Kidney tubule cell (primary cell): ENCODE measurements at regions not wholly inside any gene's neighbourhood (a gene's known extent, or its start where the extent isn't known, plus 50 kb on each side); places are given as distances from the start of the nearest gene placed in this dataset.
"Not testable (repeated sequence)": the region's sequence is repeated elsewhere in the genome, so short reads cannot be mapped to it uniquely, and the experiment has no call there.

Experiments used
- DNase-seq: peaks from one replicate; pipeline ENCODE4 v3.0.0-alpha.2; 2018; ENCODE audit warnings: low spot score

DNA sequence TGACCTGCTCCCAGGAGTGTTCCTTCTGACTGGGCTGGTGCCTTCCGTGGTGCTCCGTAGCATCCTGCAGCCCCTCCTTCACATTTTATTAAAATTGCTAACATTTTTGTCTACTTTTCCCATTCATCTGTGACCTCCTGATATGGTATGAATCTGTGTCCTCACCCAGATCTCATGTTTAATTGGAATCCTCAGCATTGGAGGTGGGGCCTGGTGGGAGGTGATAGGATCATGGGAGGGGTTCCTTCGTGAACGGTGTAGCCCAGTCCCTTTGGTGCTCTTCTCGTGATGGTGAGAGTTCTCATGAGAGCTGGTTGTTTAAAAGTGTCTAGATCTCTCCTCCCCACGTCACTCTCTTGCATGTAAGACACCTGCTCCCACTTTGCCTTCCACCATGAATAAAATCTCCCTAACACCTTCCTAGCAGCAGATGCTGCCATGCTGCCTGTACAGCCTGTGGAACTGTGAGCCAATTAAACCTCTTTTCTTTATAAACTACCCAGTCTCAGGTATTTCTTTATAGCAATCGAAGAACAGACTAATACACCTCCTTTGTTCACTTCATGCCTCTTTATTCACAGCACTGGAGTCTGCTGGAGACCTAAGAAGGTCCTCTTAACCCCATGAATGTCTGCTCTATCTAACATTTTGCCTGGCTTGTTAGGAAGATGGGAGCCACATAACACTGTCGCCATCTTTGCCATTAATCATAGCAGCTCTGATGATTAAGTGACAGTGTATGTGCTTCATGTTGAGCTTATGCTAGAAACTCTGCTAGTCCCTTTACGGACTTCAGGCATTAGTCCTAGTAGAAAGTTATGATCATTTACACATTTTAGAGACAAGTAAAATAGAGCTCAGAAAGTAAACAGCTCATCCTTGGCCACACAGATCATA lies 377.7 kb upstream of the MAF start:
- no peak for DNase-seq

DNA sequence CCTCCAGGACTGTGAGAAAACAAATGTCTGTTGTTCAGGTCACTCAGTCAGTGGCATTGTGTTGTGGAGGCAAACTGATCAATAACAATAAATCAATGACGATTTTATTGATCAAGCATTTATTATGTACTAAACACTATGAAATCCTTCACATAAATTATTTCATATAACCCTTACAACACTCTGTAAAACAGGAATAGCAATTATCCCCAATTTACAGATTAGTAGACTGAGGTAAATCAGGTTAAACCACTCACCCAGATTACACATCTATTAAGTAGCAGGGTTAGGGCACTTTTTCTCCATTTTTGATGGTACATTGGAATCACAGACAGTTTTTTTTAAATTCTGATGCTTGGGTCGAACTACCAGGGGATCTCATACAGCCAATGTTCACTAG lies 372.8 kb upstream of the MAF start:
- DNase-seq = no peak

DNA sequence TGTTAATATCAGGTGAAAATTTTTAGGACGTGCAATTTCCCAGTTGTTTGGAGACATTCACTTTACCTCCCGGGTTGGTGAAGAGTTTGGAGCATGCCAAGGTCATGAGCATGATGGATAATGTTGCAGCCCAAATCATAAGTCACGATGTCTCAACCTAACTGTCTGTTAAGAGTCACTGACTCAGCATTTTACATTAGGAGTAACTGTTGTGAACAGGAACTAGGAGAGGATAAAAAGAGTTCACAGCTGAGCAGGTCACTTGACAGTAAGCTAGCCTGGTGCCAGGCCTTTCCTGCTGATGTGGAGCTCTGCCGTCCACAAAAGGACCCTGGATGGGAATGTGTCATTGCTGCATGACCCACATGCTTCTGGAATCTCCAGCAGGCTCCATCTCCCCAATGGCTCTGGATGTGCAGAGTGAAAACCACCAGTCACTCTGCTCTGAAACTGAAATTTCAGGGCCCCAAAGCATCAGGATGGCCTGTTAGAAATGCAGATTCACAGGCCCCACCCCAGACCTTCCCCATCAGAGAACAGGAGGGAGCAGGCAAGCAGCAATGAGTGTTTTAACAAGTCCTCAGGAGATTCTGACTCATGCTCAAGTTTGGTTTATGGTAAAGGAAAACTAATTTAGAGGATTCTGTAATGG lies 371.6 kb upstream of the MAF start:
- peak; percentile 57 for DNase-seq

DNA sequence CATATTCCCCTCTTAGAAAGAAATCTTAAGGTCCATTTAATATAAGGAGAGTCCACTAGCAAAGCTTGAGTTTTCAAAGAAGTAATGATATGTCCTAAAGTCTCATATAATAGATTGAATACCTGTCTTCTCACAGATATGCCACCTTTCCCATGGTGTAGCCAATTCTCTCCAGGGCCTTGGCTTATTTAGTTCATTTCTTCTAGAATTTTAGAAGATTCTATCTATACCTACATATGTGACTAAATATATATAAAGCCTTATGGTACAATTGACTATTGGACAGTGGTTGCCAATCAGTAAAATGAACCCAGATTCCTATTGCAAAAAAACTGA lies 370.7 kb upstream of the MAF start:
- DNase-seq = no peak

DNA sequence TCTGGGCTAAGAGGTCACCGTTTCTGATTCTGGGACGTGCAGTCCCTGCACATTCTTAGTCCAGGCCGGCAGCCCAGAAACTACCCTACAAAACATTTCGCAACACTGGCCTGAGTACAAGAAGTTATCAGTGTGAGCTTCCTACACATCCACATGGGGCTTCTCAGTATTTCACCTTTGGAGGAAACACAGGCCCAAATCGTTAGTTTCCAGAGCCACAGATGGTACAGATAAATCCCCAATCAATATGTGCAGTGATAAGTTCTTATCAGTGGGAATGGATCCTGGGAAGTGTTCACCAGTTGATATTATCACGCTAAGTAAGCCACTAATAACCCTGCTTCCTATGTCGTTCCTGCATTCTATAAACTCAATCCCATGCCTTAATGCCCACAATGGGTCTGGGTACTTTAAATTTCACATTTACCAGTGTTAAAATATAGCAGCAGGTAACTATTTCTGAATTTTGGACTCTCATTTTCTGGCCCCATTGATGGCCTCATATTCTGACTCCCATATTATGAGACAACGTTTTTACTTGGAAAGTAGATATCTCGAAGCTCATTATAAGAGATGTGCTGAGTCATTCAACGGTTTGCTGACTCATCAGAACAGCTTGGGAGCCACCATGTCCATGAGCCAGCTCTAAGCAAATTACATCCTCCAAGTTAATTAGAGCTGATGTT lies 370.2 kb upstream of the MAF start:
- peak; percentile 3 for DNase-seq

DNA sequence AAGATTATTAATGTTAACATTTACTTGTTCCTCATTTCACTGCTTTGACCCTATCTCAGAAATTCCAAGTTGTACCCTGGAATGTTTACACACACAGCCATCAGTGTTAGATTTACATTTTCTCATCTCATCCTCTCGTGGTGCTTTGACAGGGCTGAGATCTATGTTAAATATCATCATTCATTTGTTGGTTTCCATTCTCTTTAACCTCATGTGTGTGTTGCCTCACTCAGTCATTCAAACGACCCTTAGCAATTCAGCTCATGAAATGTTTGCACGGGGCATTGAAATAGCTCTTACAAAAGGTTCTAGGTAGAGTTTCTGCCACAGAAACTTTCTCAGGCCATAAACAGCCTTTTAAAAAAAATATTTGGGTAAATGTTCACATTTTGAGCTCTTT lies 369.6 kb upstream of the MAF start:
- DNase-seq = no peak

DNA sequence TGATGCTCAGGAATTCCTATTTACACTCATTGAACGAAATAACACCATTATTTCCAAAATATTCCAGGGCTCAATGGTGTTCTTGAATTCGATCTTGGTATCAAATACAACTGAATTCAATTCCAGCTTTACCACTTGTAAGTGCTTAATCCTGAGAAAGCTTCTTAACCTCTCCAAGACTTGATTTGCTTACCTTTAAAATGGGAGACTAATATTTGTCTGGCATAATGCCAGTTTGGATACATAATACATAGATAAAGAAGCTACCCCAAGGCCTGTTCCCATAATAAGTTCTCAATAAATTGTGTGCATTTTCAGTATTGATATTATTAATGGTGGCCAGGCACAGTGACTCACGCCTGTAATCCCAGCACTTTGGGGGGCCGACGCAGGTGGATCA lies 368.9 kb upstream of the MAF start:
- no peak for DNase-seq

DNA sequence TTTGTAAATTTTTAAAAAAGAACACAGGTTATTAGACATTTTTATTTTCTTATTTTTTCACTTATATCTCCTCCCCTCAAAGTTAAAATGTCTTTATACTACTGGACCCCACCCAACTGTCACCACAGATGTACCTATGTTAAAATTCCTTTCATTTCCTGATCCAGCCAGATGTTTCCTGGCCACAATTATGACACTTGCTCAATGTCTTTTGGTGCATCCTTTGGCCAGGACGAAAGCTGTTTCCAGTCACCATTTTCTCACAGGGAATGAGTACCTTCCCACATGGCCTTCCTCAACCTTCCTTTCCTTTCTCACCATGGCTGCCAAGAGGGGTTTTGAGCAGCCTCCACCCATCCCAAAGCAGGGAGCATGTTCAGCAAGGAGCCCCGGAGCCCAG lies 365.7 kb upstream of the MAF start:
- no peak for DNase-seq

DNA sequence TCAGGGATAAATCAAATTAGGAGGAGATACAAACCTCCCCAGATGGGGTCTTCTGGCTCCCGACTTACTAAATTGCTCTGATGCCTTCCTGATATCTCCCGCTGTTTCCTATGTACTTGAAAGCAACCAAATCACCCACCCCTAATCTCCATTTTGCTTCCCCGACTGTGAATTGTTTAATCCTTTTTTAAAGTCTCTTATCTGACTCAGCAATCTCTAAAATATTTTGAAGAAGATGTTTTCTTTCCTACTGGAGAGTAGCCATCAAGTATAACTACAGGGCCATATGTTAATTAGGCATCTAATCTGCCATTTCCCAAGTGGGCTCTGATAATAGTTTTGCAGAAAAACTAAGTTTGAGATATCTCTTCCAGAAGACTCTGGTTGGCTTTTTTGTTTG lies 365.2 kb upstream of the MAF start:
- no peak for DNase-seq

DNA sequence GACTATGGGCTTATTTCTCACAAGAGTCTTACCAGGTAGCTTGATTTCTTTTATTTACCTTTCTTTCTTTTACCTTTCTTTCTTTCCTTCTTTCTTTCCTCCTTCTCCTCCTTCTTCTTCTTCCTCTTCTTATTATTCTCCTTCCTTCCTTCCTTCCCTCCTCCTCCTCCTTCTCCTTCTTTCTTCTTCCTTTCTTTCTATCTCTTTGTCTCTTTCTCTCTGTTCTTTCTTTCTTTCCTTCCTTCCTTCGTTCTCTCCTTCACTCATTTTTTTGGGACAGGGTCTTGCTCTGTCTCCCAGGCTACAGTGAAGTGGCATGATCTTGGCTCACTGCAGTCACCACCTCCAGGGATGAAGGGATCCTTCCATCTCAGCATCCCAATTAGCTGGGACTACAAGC lies 363.6 kb upstream of the MAF start:
- DNase-seq = no peak

DNA sequence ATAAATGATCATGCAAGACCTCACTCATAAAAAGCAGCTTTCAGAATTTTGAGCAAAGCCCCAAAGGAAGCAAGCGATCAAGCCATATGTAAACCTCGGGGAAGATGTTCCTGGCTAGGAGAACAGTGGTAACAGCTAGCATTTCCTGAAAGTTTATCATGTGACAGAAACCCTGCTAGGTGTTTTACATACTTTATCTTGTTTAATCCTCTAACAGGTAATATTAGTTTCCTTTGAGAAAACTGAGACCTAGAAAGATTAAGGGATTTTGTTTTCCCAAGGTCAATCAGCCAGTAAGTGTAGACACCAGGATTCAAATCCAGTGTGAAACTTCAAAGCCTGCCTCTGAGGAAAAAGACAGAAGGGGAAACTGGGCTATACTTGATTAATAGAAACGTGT lies 362.4 kb upstream of the MAF start:
- DNase-seq = no peak

DNA sequence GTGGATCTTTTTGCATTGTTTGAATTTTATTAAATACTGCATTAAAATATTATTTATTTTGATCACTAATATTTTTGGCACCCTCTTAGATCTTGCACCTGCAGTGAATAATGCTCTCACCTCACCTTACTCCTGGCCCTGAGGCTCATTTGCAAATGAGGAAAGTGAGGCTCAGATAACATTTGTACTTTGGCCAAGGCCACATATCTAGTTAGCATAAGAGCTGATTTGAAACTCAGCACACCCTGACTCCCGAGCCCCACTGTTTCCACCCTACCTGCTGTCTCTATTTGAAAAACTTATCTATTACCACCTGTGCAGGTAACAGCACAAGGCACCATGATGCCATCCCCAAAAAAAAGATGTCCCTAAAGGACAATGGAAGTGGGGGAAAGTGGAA lies 358.7 kb upstream of the MAF start:
- DNase-seq = no peak

DNA sequence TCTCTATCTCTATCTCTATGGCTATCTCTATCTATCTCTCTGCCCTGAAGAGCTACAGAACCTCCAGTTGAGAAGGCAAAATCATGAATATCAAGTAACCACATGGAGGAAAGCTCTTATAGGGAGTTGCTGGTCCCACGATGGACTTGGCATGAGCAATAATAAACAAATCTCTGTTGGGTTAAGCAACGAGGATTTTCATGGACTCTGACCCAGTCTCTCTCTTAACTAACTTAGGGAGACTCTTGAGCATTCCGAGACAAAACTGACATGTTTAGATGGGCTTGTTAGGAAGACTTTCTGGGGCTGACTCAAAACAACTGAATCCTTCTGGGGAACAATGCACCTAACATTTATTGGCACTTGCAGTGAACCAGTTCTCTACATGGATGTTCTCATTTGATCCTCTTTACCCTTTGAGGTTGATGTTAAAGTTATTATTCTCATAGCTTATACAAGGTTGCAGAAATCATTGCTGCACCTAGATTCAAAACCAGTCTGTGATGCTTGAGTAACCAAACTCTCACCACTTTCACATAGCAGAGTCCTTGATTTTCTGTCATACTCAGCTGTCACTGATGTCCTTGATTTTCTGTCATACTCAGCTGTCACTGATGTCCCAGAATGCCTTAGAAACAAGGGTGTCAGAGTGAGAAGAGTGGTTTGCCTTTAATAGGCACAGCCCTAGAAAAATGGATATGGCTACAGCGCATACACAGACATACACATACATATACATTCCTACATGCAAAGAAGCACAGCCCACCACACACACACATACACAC lies 354.6 kb upstream of the MAF start:
- no peak for DNase-seq

DNA sequence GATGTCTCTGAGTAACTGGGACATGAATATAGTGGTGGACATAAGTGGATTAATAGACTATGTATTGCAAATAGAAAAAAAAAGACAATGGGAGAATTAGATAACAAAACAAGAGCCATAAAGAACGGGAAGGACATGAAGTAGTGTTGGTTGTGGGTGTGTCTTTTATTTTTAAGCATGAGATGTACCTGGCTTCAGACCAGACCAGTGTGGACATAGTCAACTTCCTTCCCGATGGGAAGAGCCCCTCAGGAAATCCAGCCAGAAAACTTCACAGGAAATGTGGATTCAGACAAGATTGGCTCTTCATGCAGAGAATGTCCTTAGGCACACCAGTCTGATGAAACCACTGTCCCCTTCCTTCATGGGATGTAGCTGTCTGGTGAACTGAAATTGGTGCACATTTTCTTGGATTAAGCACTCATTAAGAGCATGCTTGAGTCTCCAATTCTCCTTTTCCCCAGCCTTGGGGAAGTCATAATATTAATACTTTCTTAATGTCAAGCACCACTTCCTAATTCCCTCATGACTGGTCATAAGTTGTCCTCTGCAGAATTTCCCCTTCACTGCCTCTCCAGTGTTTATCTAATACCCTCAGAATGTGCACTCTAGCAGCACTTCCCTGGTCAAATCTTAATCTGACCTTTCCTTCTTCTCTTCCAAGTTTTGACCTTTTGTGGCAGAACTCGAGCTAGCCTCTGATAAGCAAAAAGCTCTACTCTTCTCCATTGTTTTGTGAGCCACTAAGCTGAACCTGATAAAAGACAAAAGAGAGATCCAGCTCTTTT lies 350.6 kb upstream of the MAF start:
- peak; percentile 67 for DNase-seq

DNA sequence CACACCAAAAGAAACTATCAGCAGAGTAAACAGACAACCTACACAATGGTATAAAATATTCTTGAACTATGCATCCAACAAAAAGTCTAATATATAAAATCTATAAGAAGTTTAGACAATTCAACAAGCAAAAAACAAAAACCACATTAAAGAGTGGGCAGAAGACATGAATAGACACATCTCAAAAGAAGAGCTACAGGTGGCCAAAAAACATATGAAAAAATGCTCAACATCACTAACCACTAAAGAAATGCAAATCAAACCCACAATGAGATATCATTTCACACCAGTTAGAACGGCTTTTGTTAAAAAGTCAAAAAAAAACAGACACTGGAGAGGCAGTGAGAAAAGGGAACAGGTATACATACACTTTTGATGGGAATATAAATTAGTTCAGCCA lies 348.9 kb upstream of the MAF start:
- DNase-seq = no peak

DNA sequence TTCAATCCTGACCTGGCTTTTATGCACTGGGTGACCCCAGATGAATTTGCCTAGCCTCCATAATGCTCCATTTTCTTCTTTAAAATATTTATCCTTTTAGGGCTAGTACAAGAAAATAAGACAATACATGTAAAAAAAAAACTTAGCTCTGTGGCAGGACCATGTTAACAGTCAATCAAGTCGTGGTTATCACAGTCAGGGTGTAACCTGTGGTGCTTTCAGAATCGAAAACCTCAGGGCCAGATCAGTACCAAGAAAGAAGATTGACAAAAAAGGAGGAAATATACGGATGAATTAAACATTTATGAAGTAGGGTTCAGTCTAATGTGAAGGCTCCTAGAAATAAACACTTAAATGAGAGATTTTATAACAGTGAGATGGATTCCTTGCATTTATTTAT lies 347.2 kb upstream of the MAF start:
- no peak for DNase-seq

DNA sequence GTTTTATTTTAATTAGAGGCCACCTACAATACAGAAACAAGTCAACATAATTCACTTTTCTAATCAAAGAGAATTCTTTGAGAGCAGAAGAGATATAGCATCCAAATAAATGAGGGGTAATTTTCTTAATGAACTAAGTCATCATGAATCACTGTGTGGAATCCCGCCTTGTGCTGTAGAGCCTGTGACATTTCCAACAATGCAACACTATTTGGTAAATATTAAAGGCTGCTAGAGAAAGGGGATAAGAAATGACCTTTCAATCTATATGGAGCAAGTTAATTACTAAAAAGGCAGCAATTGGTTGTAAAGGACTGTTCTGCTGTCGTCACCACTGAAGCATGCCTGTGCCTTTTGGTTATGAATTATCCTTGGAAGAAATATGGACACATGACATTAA lies 345.7 kb upstream of the MAF start:
- DNase-seq = no peak

DNA sequence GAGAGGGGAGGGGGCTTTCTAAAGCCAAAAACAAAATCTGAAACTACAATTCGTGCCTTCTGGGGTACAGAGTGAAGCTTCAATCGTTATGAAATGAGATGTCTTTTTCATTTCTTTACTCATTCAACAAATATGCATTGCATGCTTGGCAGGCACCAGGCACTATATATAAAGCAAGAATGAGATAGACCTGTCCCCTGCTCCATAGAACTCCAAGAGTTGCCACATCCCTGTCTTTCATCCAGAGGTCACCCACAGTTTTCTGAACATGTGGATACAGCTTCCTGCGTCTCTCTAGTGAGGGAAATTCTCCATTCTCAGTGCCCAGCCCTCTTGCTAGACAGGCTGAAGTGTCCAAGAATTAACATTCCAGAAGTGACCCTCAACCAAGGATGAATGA lies 343.2 kb upstream of the MAF start:
- DNase-seq = no peak

DNA sequence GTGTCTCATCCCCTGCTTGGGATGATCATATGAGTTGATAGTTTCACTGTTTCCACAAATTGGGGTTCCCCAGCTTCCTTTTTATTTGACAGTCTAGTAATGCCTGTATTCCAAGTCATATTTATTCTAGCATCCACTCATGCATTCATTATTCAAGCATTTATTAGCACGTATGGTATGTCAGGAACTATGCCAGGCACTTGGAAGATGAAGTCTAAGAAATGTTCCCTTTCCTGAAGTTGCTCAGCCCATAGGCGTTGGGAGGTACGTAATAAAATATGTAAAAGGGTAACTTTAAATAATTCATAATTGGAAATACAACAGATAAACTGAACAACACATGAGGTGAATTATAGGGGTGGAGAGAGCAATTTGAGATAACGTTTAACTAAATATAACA lies 338.0 kb upstream of the MAF start:
- DNase-seq = no peak

DNA sequence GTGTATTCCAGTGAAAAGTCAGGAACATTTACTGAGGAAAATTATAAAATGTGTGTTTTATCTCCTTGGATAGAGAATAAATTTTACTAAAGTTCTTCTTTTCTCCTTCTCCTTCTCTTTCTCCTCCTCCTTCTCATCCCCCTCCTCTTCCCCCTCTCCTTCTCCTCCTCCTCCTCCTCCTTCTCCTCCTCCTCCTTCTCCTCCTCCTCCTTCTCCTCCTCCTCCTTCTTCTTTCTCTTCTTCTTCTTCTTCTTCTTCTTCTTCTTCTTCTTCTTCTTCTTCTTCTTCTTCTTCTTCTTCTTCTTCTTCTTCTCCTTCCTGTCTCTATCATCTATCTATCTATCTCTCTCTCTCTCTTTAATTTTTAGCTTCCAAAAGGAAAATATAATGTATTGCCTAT lies 337.1 kb upstream of the MAF start:
- not testable (repeated sequence) for DNase-seq

DNA sequence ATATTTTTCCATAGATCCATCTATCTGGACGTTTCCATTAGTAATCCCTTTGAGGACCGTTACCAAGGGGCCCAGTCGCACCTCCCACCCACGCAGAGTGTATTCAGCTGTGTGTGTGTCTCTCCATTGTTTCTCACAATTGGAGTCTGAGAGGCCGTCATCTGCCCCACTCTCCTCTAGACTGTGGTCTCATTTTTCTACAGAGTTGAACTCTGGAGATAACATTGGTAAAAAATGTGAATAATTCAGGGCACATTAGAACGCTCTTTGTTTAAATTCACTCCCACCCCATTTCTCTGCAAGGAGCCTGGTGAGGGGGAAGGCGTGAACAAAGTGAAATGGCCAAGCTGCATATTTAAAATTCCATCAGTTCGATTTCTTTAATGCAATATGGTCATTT lies 333.1 kb upstream of the MAF start:
- DNase-seq = no peak

DNA sequence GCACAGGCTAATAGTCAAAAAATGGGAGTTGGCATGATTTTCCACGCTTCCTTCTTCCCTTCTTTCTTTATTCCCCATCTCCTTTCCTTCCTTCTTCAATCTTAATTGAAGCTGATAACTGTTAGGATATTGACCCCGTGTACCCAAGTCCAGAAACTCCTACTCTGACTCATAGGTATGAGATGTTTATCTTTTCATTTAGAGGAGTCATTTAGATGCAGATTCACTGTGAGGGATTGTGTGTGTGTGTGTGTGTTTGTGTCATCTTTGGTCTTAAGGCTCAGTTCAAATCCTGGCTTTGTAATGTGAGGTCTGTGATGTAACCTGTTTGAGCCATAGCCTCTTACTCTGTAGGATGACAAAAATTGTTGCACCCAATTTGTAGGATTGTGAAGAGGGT lies 332.0 kb upstream of the MAF start:
- peak; percentile 32 for DNase-seq
